IPS-NIHi7 (cell line): ENCODE measurements at regions not wholly inside any gene's neighbourhood (a gene's known extent, or its start where the extent isn't known, plus 50 kb on each side); places are given as distances from the start of the nearest gene placed in this dataset.
"Not testable (repeated sequence)": the region's sequence is repeated elsewhere in the genome, so short reads cannot be mapped to it uniquely, and the experiment has no call there.

Experiments
- DNase-seq: peaks from one replicate; pipeline ENCODE4 v3.0.0; 2012; ENCODE audit warnings: mixed read lengths; ENCODE audit errors: extremely low spot score

DNA sequence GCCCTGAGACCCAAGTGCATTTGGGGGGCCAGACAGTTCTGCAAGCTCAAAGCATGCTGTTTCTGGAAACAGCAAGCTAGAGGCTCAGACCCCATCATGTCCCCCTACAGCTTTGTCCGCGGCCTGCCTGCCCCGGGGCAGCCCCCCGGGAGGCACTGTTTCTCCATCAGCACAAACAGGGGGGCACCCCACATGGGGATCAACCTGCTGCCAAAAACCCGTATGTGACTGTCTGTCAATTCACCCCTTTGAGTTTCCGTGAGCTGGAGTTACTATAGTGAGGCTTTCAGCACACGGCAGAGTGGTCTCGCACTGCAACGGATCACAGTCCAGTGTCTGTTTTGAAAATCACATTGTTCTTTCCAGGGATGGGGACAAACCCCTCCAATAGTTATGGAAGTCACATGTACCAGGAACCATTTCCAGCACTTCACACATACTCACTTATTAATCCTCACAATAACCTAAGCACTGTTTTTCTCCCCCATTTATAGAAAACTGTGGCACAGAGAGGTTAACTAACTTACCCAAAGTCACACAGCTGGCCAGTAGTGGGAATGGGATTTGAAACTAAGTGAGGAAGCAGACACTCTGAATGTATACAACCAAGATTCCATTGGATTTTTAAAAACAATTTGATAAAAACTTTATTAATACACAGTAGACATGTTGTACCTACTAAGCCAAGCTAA is 269.0 kb downstream of the C16orf95 start:
- DNase-seq = no peak

DNA sequence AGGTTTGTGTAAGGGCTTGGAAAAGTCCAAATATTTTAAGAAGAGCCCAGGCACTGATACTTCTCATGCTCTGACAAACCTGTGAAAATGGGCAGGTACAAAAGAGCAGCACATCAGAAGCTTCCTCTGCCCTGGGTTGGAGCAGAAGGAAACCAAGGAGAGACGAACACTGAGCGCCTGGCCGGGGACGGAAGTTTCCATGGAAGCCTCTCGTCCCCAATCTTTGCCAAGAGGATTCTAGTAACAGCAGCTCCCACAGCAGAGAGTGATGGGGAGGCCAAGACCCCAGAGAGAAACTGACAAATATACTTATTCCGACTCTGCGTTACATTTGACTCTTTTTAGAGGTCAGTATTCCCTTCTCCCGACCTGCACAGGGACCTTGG is 268.5 kb downstream of the C16orf95 start:
- DNase-seq = no peak

DNA sequence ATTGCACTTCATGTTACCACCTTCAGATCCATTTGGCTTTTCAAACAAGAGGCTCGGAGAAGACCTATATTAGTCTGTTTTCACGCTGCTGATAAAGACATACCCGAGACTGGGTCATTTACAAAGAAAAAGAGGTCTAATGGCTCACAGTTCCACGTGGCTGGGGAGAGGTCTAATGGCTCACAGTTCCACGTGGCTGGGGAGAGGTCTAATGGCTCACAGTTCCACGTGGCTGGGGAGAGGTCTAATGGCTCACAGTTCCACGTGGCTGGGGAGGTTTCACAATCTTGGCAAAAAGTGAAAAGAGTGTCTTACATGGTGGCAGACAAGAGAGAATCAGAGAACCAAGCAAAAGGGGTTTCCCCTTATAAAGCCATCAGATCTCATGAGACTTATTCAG is 268.0 kb downstream of the C16orf95 start:
- not testable (repeated sequence) for DNase-seq

DNA sequence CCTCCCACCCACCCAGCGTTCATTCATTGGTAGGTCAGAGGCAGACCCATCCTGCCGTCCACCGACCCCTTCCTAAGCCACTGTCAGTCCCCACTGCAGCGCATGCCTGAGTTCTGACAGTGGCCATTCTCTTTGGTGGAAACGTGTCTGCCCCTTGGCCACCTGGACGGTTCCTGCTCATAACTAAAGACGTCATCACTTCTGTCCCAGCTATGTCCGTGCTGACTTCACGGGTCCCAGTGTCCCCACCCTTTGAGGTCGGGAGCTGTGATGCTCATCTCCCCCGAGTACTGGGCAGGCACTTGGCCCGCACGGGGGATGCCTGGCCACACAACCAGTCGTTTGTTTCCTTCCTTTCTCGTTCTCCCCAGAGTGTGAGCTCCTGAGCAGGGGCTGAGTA is 267.1 kb downstream of the C16orf95 start:
- no peak for DNase-seq

DNA sequence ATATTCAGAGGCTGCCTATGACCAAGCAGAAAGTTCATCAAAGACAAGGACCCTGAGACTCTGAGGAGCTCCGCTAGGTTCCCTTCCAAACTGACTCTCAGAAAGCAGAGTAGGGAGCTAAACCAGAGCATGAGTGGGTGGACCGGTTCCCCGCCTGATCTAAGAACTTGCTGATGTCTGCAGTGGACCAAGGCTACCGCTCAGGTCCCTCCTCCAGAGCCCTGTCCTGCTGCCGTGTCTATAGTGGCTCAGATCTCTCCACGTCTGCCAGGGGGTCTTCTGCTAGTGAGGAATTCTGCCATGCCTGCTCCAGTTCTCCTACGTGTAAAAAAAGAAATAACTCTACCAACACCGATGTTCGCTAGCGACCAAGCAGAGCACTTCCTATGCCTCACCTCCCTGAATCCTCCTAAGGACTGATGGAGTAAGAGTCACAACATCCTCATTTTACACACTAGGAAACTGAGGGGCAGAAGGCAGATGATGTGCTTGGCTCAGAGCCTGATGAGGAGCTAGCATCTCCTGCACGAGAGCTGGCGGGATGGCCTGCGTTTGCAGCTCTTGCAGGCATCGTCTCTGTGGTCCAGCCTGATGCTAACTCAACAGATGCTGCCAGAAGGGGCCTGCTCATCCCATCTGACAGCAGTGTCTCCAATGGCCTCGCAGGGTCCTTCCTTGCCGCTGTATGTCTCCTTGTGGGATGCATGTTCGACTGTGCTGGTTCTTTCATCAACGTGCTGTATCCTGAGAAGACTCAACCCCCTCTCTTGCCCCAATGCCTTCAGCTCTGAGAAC is 265.5 kb downstream of the C16orf95 start:
- DNase-seq = no peak

DNA sequence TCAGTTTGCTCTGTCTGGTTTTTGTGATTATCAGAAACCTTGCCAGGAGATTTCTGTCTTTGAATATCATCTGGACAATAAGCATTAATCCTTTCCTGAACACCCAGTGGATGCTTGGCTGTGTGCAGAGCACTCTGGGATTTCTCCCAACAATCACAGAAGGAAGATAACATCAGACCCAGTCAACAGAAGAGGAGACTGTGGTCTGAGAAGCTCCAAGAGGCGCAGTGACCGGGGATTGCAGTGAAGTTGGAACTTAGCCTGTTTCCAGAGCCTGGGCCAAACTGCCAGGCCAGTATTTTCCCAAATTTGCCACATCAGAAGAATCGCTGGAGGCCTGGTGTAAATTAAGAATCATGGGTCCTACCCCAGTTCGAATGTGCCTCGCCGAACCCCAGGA is 264.7 kb downstream of the C16orf95 start:
- DNase-seq = no peak

DNA sequence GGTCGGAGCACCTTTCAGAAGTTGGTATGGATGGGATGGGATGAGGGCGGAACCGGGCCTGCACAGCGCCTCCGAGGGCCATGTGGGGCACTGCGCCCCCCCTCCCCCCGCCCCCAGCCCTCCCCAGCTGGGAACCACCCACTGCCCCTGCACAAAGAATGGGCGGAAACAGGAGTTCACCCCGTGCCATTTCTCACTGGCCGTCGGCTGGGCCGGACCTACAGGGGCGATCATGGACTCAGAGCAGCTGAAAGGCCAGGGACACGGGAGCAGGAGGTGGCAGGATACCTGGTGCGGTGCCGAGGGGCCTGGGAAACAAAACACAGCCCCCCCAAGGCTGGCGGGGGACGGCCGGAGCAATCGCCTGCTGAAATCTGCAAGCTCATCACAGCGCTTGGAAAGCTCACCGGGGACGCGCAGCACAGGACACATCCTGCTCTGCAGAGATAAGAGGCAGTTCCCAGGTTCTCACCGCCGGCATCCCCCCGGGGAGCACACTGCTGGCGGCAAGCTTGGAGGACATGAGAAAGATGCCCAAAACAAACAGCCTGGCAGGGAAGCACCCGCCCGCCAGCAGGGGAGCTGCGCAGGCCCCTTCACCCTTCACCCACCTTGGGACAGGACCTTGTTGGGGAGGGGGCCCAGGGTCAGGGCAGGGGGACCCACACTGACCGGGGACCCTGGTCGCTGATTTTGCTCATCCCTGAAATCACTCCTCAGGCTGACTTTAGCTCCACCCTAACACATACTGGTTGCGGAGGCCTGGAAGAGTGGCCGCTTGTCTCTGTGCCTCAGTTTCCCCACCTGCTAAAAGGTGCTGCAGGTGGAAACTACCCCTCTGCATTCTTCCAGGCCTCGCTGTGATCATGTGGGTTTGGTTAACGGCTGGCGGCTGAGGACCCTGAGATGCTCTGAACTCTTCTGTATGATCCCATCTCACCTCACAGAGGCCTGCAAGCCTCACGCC is 263.9 kb downstream of the C16orf95 start:
- peak; percentile 73 for DNase-seq

DNA sequence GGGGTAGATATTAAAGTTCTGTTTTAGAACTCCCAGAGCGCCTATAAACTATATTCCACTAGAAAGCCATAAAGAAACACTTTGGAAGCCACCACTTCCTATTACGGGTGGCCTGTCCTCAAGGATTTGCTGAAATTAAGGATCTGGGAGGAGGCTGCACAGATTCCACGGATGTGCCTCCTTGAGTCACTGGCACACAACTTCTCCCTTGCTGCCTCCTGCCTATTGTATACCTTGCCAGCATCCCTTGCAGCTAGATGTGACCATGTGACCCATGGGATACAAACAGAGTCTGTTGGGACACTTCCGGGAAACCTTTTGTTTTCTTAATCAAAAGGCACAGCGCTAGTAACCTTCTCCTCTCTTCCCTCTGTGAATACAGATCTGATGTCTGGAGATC is 263.0 kb downstream of the C16orf95 start:
- no peak for DNase-seq

DNA sequence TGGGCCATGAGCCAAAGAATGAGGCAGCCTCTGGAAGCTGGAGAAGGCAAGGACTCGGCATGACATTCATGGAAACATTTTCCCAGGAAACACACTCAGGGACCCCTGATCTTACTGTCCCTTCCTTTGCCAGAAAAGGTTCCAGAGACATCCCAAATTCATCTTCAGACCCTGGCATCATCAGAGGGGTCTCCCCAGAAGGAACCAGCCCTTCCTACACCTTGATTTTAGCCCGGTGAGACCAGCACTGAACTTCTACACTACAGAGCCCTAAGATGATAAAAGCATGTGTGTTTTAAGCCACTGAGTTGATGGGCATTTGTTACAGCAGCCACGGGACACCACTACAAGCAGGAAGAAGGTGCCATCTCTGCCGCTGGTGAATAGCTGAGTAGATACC is 262.3 kb downstream of the C16orf95 start:
- DNase-seq = no peak

DNA sequence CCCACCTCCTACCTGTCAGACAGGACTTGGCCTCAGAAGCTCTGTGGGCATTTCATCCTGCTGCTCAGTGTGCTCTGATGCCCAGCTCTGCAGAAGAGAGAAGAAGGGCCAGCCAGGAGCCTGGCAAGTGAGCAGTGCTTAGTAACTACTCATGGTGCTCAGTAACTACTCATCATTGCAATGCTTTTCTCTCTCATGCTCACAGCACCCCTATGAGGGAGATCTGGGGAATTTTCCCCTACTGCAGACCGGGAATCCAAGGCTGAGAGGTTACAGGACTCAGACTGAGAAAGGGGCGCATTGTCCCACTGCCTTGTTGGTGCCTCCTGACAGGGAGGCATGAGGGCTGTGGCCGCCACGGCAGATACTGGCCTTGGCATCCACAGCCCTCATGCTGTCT is 261.1 kb downstream of the C16orf95 start:
- DNase-seq = no peak

DNA sequence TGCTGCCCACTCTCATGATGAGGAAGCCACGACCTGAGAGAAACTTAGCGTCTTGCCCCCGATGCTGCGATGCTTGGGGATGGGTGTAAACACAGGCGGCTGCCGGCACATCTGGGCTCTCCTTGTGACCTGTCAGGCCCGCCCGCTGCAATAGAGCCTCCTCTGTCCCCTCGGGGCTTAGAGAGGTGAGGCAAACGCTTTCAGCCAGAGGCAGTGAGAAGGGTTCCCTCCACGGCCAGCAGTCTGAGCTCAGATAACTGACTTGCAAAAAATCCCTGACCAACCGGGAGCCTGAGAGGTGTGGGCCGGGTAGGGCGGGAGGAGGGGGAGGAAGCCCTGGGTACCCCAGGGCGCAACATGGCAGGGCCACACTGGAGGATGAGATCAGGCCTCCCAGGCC is 260.6 kb downstream of the C16orf95 start:
- no peak for DNase-seq

DNA sequence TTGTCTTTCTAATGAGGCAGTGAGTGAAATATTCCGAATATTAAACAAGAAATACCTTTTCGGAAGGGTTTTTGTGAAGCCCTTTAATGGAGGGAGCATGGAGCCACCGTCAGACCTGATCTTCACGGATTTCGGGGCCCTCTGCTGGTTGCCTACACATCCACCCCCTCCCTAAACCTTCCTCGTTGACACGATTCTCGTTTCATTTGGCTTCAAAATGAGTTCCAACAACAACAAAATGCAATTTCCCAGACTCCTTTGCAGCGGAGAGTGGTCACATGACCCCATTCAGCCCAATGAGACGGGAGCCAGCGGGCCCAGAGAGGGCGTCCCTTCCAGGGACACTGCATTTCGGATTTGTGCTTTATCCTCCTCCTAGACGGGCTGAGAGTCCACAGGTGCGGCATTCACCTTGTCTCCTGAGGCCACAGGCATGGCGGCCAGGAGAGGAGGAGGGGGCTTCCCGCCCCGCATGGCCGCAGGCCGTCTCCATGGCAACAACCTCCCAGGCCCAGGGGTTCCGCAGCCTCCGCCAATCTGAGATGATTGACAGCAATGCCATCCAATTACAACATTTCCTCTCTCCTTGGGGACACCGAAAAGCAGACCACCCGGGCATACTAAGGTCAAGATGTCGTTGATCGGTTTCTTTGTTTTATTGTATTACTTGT is 259.8 kb downstream of the C16orf95 start:
- DNase-seq = peak; percentile 50

DNA sequence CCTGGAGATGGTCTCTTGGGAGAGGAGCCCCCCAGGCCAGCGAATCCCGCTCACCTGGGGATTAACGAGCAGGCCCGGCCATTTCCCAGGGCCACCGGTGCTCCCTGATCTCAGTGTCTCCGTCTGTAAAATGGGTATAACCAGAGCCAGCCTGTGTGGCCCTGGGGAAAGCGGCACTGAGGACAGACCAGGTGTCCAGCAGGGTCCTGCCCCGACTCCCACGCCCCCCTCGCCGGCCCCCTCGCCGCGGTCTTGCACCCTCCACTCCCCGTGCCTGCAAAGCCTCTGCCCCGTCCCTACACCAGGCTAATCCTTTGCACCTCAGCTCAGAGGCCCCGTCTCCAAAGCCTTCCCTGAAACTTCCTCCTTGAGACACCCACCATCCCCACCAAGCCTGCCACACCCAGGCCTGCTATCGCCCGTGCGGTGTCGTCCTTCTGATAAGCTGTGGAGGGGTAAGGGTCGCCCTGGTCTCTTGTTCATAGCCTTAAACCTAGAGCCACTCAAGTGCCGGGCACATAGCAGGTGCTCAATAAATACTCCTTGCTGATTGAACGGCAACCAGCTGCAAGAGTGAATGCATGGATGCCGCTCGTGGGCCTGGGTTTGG is 259.1 kb downstream of the C16orf95 start:
- DNase-seq = no peak

DNA sequence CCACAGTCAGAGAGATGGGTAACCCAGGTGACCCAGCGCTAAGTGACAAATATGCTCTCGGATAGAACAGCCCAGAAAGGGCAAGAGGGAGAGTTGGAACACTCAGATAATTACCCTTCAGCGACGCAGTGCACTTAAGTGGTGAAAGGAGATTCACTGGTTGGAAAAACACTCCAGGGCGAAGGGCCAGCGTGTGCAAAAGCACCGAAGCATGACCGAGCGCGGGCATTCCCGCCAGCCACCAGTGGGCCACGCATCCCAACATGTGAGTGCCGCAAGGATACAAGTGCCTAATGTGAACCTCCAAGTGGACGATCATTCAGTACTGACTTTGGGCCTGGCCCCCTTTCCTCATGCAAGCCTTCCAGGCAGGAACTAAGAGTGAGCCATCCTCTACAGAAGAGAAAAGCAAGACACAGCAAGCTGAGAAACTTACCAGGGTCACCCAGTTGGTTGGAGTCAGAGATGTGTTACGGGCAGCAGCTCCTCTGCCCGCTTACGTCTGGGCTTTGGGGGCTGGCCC is 258.4 kb downstream of the C16orf95 start:
- DNase-seq = no peak

DNA sequence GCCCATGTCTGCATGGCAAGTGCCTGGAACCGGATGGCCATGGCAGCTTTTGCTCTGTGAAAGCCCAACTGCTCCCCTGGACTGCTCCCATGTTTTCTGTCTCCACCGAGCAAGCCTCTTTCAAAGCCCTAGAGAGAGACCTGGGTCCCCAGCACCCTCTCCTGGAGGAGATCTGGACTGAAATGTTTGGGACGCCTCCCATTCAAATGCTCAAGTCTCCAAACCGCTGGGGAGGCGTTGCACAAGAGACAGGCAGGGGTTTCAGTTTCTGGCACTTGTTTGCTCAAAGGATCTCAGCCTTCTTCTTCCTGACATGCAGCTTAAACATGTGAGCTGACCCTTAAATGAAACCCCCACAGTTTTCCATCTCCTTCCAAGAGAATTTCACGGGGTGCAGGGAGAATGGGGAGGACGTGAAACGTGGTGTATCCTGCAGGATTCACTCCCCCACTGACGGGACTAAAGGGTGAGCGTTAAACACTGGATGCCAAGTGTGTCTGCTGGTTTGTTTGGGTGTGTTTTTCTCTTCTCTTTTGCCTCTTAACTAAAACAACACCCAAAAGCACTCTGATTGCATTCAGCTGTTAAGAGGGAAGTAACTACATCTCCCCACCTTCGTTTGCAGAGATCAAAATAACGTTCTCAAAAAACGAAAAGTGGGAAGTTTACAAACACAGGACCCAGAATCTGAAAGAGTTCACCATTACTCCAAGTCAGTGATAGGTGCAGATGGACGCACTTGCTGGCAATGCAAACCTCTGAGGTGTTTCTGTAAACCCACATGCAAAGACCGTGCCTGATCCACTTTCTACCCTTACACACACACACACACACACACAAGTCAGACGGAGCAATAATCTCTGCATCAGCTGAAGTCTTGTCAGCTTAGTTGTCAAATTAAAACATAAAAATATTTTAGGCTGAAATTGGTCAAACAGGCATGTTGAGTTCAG is 256.9 kb downstream of the C16orf95 start:
- no peak for DNase-seq

DNA sequence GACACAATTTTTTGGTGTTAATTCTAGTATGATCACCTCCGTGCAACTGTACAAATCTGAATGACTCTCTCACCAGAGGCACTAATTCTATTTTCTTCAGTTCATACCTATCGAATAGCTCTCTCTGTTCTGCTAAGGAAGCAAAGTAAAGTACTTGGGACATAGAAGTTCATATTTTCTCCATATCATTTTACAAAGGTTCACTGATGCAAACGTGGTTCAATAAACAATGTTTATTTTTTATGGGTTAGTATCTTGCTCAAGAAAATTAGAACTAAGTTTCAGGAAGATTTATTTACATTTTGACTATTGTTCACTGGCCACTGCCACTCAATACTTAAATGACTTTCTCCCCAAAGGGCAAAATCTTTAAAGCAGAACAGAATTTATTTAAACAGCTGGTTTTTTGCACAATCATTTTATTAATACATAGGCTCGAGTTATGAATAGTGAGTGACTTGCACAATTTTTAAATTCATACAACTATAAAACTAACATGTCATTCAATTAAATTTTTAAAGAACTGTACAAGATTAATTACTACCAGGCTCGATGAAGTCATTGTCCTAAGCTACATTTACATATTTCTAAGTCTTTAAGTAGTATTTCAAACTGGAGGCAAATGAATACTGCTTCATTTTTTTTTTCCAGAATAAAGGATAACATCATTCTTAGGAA is 255.8 kb downstream of the C16orf95 start:
- no peak for DNase-seq

DNA sequence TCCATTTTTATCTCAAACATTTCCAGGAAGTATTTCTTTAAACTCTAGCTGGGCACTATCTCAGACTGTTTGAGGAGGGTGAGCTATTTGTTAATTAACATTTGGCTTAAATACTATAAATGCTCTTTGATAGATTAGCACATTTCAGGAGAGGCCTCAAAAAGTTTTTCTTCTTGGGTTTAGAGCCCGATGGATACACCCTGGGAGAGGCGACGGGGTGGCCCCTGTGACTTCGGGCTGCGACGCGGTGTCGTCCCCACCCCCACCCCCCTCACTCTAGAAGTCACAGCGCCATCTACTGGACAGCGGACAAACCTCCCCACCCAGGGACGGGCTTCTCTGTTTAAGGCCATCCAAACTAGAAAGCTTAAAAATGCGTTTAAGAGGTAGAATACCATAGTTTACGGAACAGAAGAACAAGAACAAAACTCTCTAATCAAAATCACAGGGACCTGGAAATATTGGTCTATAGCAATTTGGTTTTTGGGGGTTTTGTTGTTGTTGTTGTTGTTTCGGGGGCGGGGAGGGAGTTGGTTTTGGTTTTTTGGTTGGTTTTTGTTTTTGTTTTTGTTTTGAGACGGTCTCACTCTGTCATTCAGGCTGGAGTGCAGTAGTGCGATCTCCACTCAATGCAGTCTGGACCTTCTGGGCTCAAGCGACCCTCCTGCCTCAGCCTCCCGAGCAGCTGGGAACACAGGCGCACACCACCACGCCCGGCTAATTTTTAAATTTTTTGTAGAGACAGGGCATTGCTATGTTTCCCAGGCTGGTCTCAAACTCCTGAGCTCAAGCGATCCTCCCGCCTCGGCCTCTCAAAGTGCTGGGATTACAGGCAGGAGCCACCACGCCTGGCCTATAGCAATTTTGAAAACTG is 254.4 kb downstream of the C16orf95 start:
- DNase-seq = peak; percentile 89

DNA sequence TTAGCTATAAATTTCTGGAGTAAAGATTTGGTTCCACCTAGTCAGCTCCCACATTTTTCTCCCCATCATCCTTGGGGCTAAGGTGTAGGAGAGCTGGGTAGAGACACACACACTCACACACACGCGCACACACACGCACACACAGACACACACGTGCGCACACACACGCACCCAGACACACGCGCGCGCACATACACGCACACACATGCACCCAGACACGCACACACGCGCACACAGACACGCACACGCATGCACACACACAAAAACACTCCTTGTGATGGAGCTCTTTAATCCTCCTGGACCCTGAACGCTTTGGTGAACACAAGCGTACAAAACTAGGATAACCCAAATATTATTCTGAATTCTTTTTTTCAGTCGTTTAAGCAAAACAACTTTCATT is 253.6 kb downstream of the C16orf95 start:
- no peak for DNase-seq
